ENCODE measurements at regions not wholly inside any gene's neighbourhood (a gene's known extent, or its start where the extent isn't known, plus 50 kb on each side); places are given as distances from the start of the nearest gene placed in this dataset.

DNA sequence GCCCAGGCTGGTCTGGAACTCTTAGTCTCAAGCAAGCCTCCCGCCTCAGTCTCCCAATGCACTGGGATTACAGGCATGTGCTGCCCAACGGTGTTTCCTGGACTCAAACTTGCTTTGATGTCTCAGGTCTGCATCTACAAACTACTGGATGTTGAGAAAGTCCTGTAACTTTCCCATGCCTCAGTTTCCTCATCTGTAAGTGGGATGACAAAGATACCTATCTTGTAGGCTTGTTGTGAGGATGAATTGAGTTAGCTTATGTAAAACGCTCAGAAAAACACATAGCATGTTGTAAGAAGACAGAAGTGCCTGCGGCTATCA, 63.6 kb upstream of the NUDT4 start:
- ChIA-PET POLR2A (no interaction called here), CTCF (no interaction called here)
- TF ChIP-seq, protein P1, sequence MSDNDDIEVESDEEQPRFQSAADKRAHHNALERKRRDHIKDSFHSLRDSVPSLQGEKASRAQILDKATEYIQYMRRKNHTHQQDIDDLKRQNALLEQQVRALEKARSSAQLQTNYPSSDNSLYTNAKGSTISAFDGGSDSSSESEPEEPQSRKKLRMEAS (IDR thresholded peaks at IDR 0.05; ENCODE audit: low read depth): no peak
- TF ChIP-seq MXI1 (IDR thresholded peaks at IDR 0.05; ENCODE audit: low read depth, low read length) (no peak), RXRA (IDR thresholded peaks at IDR 0.05; ENCODE audit: borderline replicate concordance, low read depth) (no peak), FOXJ3 (CRISPR knock-in tag; IDR thresholded peaks at IDR 0.05) (no peak), FOSL2 (IDR thresholded peaks at IDR 0.05; ENCODE audit: borderline replicate concordance, low read depth) (no peak), TCF12 (IDR thresholded peaks at IDR 0.05) (no peak), ELF1 (IDR thresholded peaks at IDR 0.05) (no peak), SMC3 (IDR thresholded peaks at IDR 0.05; ENCODE audit: low read depth, low read length) (no peak), SIN3A (IDR thresholded peaks at IDR 0.05; ENCODE audit: borderline replicate concordance, low read depth, low read length) (no peak), POLR2AphosphoS5 (IDR thresholded peaks at IDR 0.05; ENCODE audit: low read depth, low read length) (no peak), EP300 (IDR thresholded peaks at IDR 0.05; ENCODE audit: borderline replicate concordance in 1 of 2, low read depth in 1 of 2, low read length in 1 of 2) (no peak), RCOR1 (IDR thresholded peaks at IDR 0.05; ENCODE audit: low read length) (no peak), NRF1 (IDR thresholded peaks at IDR 0.05; ENCODE audit: low read depth, low read length) (no peak), GABPA (IDR thresholded peaks at IDR 0.05; ENCODE audit: low read depth) (no peak), RFX5 (IDR thresholded peaks at IDR 0.05; ENCODE audit: low read length) (no peak), GATA2 (CRISPR knock-in tag; IDR thresholded peaks at IDR 0.05) (no peak)
- TF ChIP-seq, protein P2, sequence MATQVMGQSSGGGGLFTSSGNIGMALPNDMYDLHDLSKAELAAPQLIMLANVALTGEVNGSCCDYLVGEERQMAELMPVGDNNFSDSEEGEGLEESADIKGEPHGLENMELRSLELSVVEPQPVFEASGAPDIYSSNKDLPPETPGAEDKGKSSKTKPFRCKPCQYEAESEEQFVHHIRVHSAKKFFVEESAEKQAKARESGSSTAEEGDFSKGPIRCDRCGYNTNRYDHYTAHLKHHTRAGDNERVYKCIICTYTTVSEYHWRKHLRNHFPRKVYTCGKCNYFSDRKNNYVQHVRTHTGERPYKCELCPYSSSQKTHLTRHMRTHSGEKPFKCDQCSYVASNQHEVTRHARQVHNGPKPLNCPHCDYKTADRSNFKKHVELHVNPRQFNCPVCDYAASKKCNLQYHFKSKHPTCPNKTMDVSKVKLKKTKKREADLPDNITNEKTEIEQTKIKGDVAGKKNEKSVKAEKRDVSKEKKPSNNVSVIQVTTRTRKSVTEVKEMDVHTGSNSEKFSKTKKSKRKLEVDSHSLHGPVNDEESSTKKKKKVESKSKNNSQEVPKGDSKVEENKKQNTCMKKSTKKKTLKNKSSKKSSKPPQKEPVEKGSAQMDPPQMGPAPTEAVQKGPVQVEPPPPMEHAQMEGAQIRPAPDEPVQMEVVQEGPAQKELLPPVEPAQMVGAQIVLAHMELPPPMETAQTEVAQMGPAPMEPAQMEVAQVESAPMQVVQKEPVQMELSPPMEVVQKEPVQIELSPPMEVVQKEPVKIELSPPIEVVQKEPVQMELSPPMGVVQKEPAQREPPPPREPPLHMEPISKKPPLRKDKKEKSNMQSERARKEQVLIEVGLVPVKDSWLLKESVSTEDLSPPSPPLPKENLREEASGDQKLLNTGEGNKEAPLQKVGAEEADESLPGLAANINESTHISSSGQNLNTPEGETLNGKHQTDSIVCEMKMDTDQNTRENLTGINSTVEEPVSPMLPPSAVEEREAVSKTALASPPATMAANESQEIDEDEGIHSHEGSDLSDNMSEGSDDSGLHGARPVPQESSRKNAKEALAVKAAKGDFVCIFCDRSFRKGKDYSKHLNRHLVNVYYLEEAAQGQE (IDR thresholded peaks at IDR 0.05; ENCODE audit: low read depth, low read length): no peak
- TF ChIP-seq, protein P3, sequence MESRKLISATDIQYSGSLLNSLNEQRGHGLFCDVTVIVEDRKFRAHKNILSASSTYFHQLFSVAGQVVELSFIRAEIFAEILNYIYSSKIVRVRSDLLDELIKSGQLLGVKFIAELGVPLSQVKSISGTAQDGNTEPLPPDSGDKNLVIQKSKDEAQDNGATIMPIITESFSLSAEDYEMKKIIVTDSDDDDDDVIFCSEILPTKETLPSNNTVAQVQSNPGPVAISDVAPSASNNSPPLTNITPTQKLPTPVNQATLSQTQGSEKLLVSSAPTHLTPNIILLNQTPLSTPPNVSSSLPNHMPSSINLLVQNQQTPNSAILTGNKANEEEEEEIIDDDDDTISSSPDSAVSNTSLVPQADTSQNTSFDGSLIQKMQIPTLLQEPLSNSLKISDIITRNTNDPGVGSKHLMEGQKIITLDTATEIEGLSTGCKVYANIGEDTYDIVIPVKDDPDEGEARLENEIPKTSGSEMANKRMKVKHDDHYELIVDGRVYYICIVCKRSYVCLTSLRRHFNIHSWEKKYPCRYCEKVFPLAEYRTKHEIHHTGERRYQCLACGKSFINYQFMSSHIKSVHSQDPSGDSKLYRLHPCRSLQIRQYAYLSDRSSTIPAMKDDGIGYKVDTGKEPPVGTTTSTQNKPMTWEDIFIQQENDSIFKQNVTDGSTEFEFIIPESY (IDR thresholded peaks at IDR 0.05; ENCODE audit: borderline replicate concordance, low read depth): no peak
- no peak for DNase-seq
- no peaks in the 10 kb centered on the region for H3K9me2 ChIP-seq
- H3K27ac ChIP-seq (ENCODE audit: low read depth in 2 of 2, low read length in 1 of 2): no peak overlapping the region
- H3K9ac ChIP-seq: no peak overlapping the region
- H2AFZ ChIP-seq (ENCODE audit: low read depth): no peak overlapping the region
- H3K4me1 ChIP-seq (ENCODE audit: control insufficient read depth in 1 of 2, insufficient read depth in 2 of 2, low read depth in 1 of 2, low read length in 1 of 2): peaks cover 0 to 27% of the 10 kb centered on the region in 2 experiments; a peak in 3 of 4 replicates
- no peaks in the 10 kb centered on the region for H3K79me2 ChIP-seq (ENCODE audit: insufficient read depth)
- 82% methylated on average over 4 of the region's 4 CpGs for WGBS (ENCODE audit: low lambda C conversion rate)
- peaks cover 18% of the 10 kb centered on the region for H3F3A ChIP-seq (replicated peaks; ENCODE audit: insufficient read depth)
- H3K36me3 ChIP-seq (replicated peaks in 1 of 2; ENCODE audit: control insufficient read depth in 1 of 2, insufficient read depth in 2 of 2, low read length in 1 of 2): no peaks in the 10 kb centered on the region
- no peak overlapping the region for H3K4me3 ChIP-seq (ENCODE audit: low read depth in 2 of 2, low read length in 1 of 2)
- H3K9me3 ChIP-seq: no peaks in the 10 kb centered on the region
- no peak overlapping the region for H3K4me2 ChIP-seq
- H3K27me3 ChIP-seq (ENCODE audit: insufficient read depth): no peaks in the 10 kb centered on the region
- H4K20me1 ChIP-seq (ENCODE audit: insufficient read depth): no peaks in the 10 kb centered on the region

Measured in SK-N-SH (cell line).